ENCODE measurements at regions not wholly inside any gene's neighbourhood (a gene's known extent, or its start where the extent isn't known, plus 50 kb on each side); places are given as distances from the start of the nearest gene placed in this dataset.

- TF ChIP-seq, protein P1, sequence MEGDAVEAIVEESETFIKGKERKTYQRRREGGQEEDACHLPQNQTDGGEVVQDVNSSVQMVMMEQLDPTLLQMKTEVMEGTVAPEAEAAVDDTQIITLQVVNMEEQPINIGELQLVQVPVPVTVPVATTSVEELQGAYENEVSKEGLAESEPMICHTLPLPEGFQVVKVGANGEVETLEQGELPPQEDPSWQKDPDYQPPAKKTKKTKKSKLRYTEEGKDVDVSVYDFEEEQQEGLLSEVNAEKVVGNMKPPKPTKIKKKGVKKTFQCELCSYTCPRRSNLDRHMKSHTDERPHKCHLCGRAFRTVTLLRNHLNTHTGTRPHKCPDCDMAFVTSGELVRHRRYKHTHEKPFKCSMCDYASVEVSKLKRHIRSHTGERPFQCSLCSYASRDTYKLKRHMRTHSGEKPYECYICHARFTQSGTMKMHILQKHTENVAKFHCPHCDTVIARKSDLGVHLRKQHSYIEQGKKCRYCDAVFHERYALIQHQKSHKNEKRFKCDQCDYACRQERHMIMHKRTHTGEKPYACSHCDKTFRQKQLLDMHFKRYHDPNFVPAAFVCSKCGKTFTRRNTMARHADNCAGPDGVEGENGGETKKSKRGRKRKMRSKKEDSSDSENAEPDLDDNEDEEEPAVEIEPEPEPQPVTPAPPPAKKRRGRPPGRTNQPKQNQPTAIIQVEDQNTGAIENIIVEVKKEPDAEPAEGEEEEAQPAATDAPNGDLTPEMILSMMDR (IDR thresholded peaks at IDR 0.05): no peak
- TF ChIP-seq POLR2A (IDR thresholded peaks at IDR 0.05): no peak
Measured at GRCh38 chr7:148481971-148482626, 108.5 kb upstream of the C7orf33 start.
